D341Med (cell line): ENCODE measurements at regions not wholly inside any gene's neighbourhood (a gene's known extent, or its start where the extent isn't known, plus 50 kb on each side); places are given as distances from the start of the nearest gene placed in this dataset.
"Not testable (repeated sequence)": the region's sequence is repeated elsewhere in the genome, so short reads cannot be mapped to it uniquely, and the experiment has no call there.

Experiments
- DNase-seq: peaks from one replicate; pipeline ENCODE4 v3.0.0; 2012; ENCODE audit warnings: low spot score

- DNase-seq, result no peak
Measured at GRCh38 chr4:19615086-19615689, 636.5 kb upstream of the SLIT2 start.

- no peak for DNase-seq
Measured at GRCh38 chr4:19614171-19614570, 637.5 kb upstream of the SLIT2 start.

- DNase-seq, result no peak
Measured at GRCh38 chr4:19596342-19596741, 655.4 kb upstream of the SLIT2 start.

DNA sequence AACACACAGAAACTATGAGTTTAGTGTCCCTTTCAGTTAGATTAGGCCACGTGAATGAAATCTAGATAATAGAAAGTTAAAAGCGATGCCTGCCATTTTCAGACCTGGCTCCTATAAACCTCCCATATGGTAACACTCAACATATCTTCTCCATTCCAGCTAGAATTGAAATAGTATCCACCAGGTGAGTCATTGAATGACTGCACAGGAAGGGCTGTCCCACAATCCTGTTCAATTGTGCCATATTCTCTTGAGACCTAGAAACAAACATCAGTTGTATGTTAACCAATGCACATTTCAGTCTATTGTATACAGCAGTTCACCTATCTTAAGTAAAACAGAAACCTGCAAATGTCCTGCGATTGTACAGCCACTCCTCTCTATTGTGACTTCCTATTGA, 659.3 kb upstream of the SLIT2 start:
- DNase-seq, result no peak

GRCh38 chr4:19583827-19584569, 667.7 kb upstream of the SLIT2 start:
- DNase-seq, result no peak

- no peak for DNase-seq
Measured at GRCh38 chr4:19580095-19580494, 671.6 kb upstream of the SLIT2 start.

- no peak for DNase-seq
Measured at GRCh38 chr4:19579608-19580007, 672.1 kb upstream of the SLIT2 start.

GRCh38 chr4:19577097-19577496, 674.6 kb upstream of the SLIT2 start:
- no peak for DNase-seq

- no peak for DNase-seq
Measured at GRCh38 chr4:19575924-19576323, 675.8 kb upstream of the SLIT2 start.

GRCh38 chr4:19566041-19566440, 685.7 kb upstream of the SLIT2 start:
- DNase-seq, result no peak

DNA sequence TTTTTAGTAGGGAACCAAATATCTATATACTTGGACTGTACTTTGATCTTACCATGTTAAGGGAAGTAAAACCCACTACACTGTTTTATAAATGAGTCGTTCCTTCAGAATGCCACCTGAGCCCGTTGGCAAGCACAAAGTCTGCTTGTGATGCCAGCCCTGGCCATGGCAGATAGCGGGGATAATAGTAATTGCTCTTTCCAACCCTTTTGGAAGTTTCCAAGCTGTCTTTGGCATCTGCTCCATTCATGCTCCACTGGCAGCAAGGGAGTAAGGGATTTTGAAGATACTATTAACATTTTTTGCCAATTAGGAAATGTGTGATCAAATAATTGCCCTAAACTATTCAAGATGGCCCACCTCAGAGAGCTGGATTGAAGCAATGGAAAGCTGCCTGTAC, 689.2 kb upstream of the SLIT2 start:
- DNase-seq, result no peak

GRCh38 chr4:19557161-19557560, 694.5 kb upstream of the SLIT2 start:
- DNase-seq, result no peak

- not testable (repeated sequence) for DNase-seq
Measured at GRCh38 chr4:19556276-19556675, 695.4 kb upstream of the SLIT2 start.

GRCh38 chr4:19547463-19547862, 704.2 kb upstream of the SLIT2 start:
- no peak for DNase-seq

DNA sequence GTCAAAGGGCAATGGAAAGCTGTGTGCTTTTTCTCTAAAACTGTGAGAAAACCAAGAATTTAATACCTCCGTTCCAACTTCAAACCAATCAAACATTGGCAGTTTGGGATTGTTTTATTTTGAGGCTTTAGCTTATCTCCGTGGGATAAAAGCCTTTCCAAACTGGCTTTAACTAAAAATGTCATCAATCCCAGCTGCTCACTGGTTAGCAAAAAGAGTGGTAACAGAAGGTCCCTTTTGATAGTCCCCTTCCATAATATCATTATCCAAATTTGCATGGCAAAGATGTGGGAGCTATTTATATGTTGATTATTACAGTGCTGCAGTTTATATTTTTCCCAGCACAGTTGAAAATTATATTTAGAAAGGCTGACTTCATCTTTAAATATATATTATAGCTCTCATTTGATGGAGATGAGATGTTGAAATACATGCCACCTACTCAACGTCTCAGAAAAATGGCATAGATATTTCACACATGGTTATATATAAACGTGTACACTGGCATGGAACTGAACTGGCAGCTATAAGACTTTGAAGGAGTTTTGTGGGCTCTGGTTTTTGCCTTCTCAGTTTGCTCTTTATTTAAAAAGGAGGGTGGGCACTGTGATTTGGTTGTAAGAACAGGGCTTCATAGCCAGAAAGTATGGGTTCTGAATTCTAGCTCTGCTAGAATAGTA, 707.1 kb upstream of the SLIT2 start:
- DNase-seq, result no peak

DNA sequence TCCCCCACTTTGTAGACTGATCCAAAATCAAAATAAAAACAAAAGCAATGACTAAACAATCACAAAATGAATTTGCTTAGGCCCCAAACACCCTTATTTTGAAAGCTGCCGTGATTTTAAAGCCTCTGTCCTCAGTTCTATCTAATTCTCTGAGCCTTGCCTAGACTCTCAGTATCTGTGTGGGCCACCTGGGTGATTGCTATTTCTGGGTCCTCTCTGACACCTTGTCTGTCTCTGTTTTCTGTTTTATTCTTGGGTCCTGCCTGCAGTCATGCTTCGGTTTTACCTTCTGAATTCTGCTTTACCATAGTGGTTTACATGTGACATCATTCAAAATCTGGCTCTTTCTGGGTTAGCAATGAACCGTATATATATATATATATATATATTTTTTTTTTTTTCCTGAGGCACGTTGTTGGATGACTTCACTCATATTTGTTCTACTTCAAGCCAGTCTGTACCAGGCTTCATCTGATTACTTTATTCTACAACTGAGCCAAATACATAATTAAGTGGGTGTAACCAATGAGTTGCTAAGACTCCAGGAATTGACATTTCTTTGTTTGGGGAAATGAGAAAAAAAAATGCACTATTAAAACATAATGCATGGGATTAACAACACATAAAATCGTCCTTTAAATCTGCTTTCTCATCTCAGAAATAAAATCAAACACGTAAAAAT, 710.7 kb upstream of the SLIT2 start:
- no peak for DNase-seq

DNA sequence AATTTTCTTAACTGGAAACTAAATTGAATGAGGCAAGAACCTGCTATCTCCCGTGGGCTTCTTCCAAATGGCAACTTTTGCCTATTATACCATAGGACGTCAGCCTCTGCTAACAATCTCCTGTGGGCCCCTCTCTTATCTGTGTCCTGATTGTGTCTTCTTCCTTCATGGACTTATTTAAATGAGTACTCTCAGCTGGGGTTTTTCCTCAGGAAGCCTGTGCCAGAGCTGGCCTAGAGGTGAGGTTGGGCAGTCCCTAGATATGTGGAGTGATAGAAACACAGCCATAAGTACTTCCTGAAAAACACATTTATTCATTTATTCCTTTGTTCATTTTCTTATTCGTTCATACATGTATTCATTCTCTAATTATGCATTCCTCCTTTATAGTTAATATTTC, 712.5 kb upstream of the SLIT2 start:
- DNase-seq, result no peak

GRCh38 chr4:19534159-19534558, 717.5 kb upstream of the SLIT2 start:
- no peak for DNase-seq

DNA sequence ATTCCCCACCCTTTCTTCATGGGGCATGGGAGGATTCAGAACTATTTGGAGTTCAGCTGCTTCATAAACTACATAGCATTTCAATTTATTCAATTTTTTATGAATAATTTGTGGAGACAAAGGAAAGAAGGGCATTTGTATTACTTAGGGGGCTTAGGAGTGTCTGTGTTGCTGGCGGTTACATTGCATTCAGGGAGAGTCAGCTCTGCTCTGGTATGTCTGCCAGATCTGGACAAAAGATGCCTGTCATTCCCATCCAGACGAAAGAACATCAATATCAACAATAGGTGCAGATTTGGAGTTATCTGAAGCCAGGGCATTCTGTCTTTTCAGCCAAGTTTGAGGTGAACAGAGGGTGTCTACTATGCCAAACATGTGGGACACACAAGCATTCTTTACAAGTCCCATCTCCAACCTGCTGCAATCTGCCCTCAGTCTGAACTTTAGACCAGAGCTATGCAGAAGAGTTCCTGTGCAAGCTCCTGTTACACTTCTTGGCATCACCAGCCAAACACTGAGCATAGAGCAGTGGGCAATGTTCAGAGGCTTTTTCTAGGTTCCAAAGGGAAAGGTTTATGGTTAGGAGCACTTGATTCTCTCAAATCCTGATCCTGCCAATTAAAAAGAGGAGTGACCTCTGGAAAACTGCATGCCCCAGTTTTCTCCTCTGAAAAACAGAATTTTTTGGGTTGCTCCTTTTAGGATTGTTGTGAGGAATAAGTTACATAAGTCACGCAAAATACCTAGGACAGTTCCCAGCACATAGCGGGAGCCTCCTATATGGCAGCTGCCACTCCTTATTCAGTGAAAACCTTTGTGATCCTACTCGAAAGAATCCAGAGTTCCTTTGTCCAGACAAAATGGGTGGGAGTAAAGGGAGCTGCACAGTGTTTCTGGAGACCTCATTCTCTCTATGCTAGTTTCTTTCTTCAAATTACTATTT, 719.5 kb upstream of the SLIT2 start:
- no peak for DNase-seq

GRCh38 chr4:19523964-19524363, 727.7 kb upstream of the SLIT2 start:
- DNase-seq, result no peak

GRCh38 chr4:19522966-19523365, 728.7 kb upstream of the SLIT2 start:
- DNase-seq, result no peak
